ENCODE measurements at regions not wholly inside any gene's neighbourhood (a gene's known extent, or its start where the extent isn't known, plus 50 kb on each side); places are given as distances from the start of the nearest gene placed in this dataset.

- TF ChIP-seq POLR2A (IDR thresholded peaks at IDR 0.05; ENCODE audit: low read depth) (no peak), EP300 (IDR thresholded peaks at IDR 0.05) (no peak)
- TF ChIP-seq, protein P1, sequence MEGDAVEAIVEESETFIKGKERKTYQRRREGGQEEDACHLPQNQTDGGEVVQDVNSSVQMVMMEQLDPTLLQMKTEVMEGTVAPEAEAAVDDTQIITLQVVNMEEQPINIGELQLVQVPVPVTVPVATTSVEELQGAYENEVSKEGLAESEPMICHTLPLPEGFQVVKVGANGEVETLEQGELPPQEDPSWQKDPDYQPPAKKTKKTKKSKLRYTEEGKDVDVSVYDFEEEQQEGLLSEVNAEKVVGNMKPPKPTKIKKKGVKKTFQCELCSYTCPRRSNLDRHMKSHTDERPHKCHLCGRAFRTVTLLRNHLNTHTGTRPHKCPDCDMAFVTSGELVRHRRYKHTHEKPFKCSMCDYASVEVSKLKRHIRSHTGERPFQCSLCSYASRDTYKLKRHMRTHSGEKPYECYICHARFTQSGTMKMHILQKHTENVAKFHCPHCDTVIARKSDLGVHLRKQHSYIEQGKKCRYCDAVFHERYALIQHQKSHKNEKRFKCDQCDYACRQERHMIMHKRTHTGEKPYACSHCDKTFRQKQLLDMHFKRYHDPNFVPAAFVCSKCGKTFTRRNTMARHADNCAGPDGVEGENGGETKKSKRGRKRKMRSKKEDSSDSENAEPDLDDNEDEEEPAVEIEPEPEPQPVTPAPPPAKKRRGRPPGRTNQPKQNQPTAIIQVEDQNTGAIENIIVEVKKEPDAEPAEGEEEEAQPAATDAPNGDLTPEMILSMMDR (IDR thresholded peaks at IDR 0.05): no peak
Measured at GRCh38 chr9:96108691-96109380, 193.1 kb downstream of the HSD17B3 start.

Measured in esophagus muscularis mucosa (tissue), 4 donors.